ENCODE measurements at regions not wholly inside any gene's neighbourhood (a gene's known extent, or its start where the extent isn't known, plus 50 kb on each side); places are given as distances from the start of the nearest gene placed in this dataset.

- TF ChIP-seq CTCF (conservative IDR thresholded peaks at IDR 0.05; ENCODE audit: low read depth, low read length) (no peak), RCOR1 (IDR thresholded peaks at IDR 0.05; ENCODE audit: insufficient replicate concordance, low read length) (no peak), RFX5 (IDR thresholded peaks at IDR 0.05; ENCODE audit: low read depth, low read length) (no peak), SMC3 (IDR thresholded peaks at IDR 0.05; ENCODE audit: low read depth, low read length) (no peak)
Observed at GRCh38 chr11:134017511-134018430, 51.1 kb upstream of the JAM3 start.
